K562 (cell line): ENCODE measurements at regions not wholly inside any gene's neighbourhood (a gene's known extent, or its start where the extent isn't known, plus 50 kb on each side); places are given as distances from the start of the nearest gene placed in this dataset.

Experiments
- ATAC-seq: fragments of 200-7000 bp; cut with Tn5 transposase; 3 replicates; pipeline ENCODE4 v1.9.1; 2020; ENCODE audit warnings: moderate library complexity
- BruUV-seq: library from RNA; stranded (reverse); fragments of 400-500 nt; replicated peaks from 2 replicates; lab custom pipeline; 2021; lab: Mats Ljungman, UMichigan
- CTCF ChIA-PET: fragments of 300-600 bp; formaldehyde crosslinking; extraction: SDS; loops from one replicate; lab custom pipeline; 2021; ENCODE audit warnings: low intra/inter-chr PET ratio; lab: Yijun Ruan, JAX
- POLR2A ChIA-PET: fragments of 300-600, 350-650 bp; sonication (Branson Sonifier 250); formaldehyde crosslinking; extraction: SDS; loops from one replicate; lab custom pipeline; 2021; ENCODE audit warnings: antibody characterized with exemption, inconsistent platforms; lab: Yijun Ruan, JAX
- DNase-seq, 4 experiments: peaks; one replicate each; pipeline versions ENCODE4 v3.0.0 to v3.0.0-alpha.2; 2011 to 2018; ENCODE audit warnings: low spot score in 3 of 4, mixed read lengths in 3 of 4; ENCODE audit errors: extremely low read depth in 1 of 4
- FAIRE-seq: peaks from 2 replicates; lab custom pipeline; 2011; peaks lifted over from hg19 to GRCh38; lab: Jason Lieb, UNC
- H2AFZ ChIP-seq: 2 replicates; pipeline ENCODE4 v1.6.0; 2011; ENCODE audit warnings: low read depth, low read length, control low read depth, inconsistent platforms
- H3K27ac ChIP-seq: fragments of 200-600 bp; 3 replicates; pipeline ENCODE4 v1.8.0; 2011; ENCODE audit warnings: low read depth, mild to moderate bottlenecking, control low read depth, inconsistent platforms, low read length, moderate library complexity, mixed read lengths; ENCODE audit errors: extremely low read depth
- H3K27me3 ChIP-seq, 2 experiments: fragments of 300-600 bp in 1 of 2; 2 replicates in 1 of 2; 3 replicates in 1 of 2; pipeline versions ENCODE4 v1.6.0 to v1.8.0; 2011; ENCODE audit warnings: inconsistent platforms in 2 of 2, low read length in 2 of 2, mild to moderate bottlenecking in 1 of 2, mixed read lengths in 1 of 2, moderate library complexity in 1 of 2; ENCODE audit not compliant: control insufficient read depth in 2 of 2, insufficient read depth in 2 of 2
- H3K36me3 ChIP-seq: fragments of 300-600 bp; 3 replicates; pipeline ENCODE4 v1.8.0; 2011; ENCODE audit warnings: mild to moderate bottlenecking, low read length, inconsistent platforms; ENCODE audit not compliant: control insufficient read depth, insufficient read depth
- H3K4me1 ChIP-seq, 2 experiments: fragments of 200-600 bp in 1 of 2; replicated peaks in 1 of 2; 2 replicates in 1 of 2; 3 replicates in 1 of 2; pipeline versions ENCODE4 v1.5.1 to v1.8.0; 2011; ENCODE audit warnings: inconsistent platforms in 2 of 2, low read length in 2 of 2, mild to moderate bottlenecking in 1 of 2, mixed read lengths in 1 of 2, moderate library complexity in 1 of 2; ENCODE audit not compliant: control insufficient read depth in 2 of 2, insufficient read depth in 2 of 2
- H3K4me2 ChIP-seq: 2 replicates; pipeline ENCODE4 v1.6.1; 2011; ENCODE audit warnings: low read length, control low read depth, inconsistent platforms, mixed read lengths; ENCODE audit not compliant: insufficient read depth
- H3K4me3 ChIP-seq: fragments of 200-600 bp; sonication (generic), shearing (Covaris generic); 2 replicates; pipeline ENCODE4 v1.5.1; 2016; ENCODE audit warnings: control low read depth, inconsistent platforms
- H3K79me2 ChIP-seq: fragments of 200-600 bp; 3 replicates; pipeline ENCODE4 v1.8.0; 2011; ENCODE audit warnings: low read length, inconsistent platforms; ENCODE audit not compliant: control insufficient read depth, insufficient read depth
- H3K9ac ChIP-seq, 2 experiments: 2 replicates each; pipeline versions ENCODE4 v1.6.0 to v1.6.1; 2011; ENCODE audit warnings: low read depth in 2 of 2, low read length in 2 of 2, control low read depth in 1 of 2, inconsistent platforms in 1 of 2, mild to moderate bottlenecking in 1 of 2, mixed read lengths in 1 of 2; ENCODE audit not compliant: insufficient read depth in 1 of 2
- H3K9me1 ChIP-seq: one replicate; pipeline ENCODE4 v1.6.0; 2011; ENCODE audit warnings: inconsistent platforms, mild to moderate bottlenecking, low read length, moderate library complexity; ENCODE audit not compliant: control insufficient read depth, insufficient read depth
- H3K9me3 ChIP-seq: replicated peaks from 2 replicates; pipeline ENCODE4 v1.5.1; 2011; ENCODE audit warnings: low read depth, low read length, inconsistent platforms; ENCODE audit not compliant: control insufficient read depth, insufficient read depth
- H4K20me1 ChIP-seq: replicated peaks from 2 replicates; pipeline ENCODE4 v1.6.1; 2011; ENCODE audit warnings: low read length, inconsistent platforms, mixed read lengths; ENCODE audit not compliant: control insufficient read depth, insufficient read depth
- AFF1 ChIP-seq, 2 experiments: fragments of 450-650 bp; IDR thresholded peaks; 2 replicates each; pipeline ENCODE4 v1.6.1; 2018; ENCODE audit warnings: mild to moderate bottlenecking in 2 of 2, low read depth in 1 of 2; ENCODE audit not compliant: partially characterized antibody in 2 of 2
- BHLHE40 ChIP-seq: IDR thresholded peaks from 2 replicates; pipeline ENCODE4 v1.6.1; 2011; ENCODE audit warnings: low read length, improper control_type of control experiment
- CCAR2 ChIP-seq: fragments of 200-400 bp; formaldehyde crosslinking; IDR thresholded peaks from 2 replicates; pipeline ENCODE4 v1.6.1; 2017; ENCODE audit warnings: mild to moderate bottlenecking, low read depth, low read length
- EGR1 ChIP-seq: fragments of 450-650 bp; conservative IDR thresholded peaks from 2 replicates; pipeline ENCODE4 v1.6.1; 2017; ENCODE audit warnings: mild to moderate bottlenecking
- HNRNPH1 ChIP-seq: fragments of 200-400 bp; formaldehyde crosslinking; optimal IDR thresholded peaks from 2 replicates; pipeline ENCODE3; 2017; ENCODE audit warnings: low read depth, mild to moderate bottlenecking, low read length, moderate library complexity
- HNRNPL ChIP-seq: fragments of 200-400 bp; formaldehyde crosslinking; IDR thresholded peaks from 2 replicates; pipeline ENCODE4 v1.6.1; 2017; ENCODE audit warnings: low read depth, mild to moderate bottlenecking, low read length
- KLF13 ChIP-seq: fragments of 450-650 bp; IDR thresholded peaks from 2 replicates; pipeline ENCODE4 v1.6.1; 2016; ENCODE audit warnings: missing genetic modification characterization, low read depth, mild to moderate bottlenecking, missing compliant biosample characterization, moderate library complexity, borderline replicate concordance
- NFYB ChIP-seq: IDR thresholded peaks from 2 replicates; pipeline ENCODE4 v1.6.1; 2011; ENCODE audit warnings: mild to moderate bottlenecking, moderate library complexity; ENCODE audit not compliant: insufficient read length; ENCODE audit errors: extremely low read depth
- POLR2G ChIP-seq: fragments of 200-400 bp; formaldehyde crosslinking; IDR thresholded peaks from 2 replicates; pipeline ENCODE4 v1.6.1; 2017; ENCODE audit warnings: low read depth, mild to moderate bottlenecking, antibody characterized with exemption, low read length, moderate library complexity
- POLR3A ChIP-seq: IDR thresholded peaks from 2 replicates; pipeline ENCODE4 v1.6.1; 2011; ENCODE audit warnings: borderline replicate concordance, mild to moderate bottlenecking, moderate library complexity; ENCODE audit not compliant: insufficient read length, insufficient read depth; ENCODE audit errors: extremely low read depth
- PRDM10 ChIP-seq: fragments of 450-650 bp; IDR thresholded peaks from 2 replicates; pipeline ENCODE4 v1.6.1; 2018; ENCODE audit not compliant: partially characterized antibody
- ZNF282 ChIP-seq: sonication (generic); formaldehyde crosslinking; IDR thresholded peaks from 2 replicates; pipeline ENCODE4 v1.8.1; 2023; ENCODE audit warnings: missing genetic modification reagents
- WGBS: fragments of 100-300 bp; shearing (Covaris generic); methylation state at CpG from one replicate; pipeline ENCODE4 v1.1.6; 2016; ENCODE audit warnings: low coverage, mixed read lengths; ENCODE audit not compliant: insufficient coverage; ENCODE audit errors: missing lambda C conversion rate; 5-methylcytosine and 5-hydroxymethylcytosine counted together
- in situ Hi-C: fragments of 300-500 bp; cut with MboI; formaldehyde crosslinking; loops from 4 replicates; pipeline ENCODE4 v1.15.0; 2018; ENCODE audit warnings: inconsistent platforms, mixed read lengths
- intact Hi-C: fragments of 100-400 bp; cut with micrococcal nuclease; formaldehyde crosslinking; loops from 2 replicates; pipeline ENCODE4 v1.14.2; 2022
- TF ChIP-seq, protein P1 (sequence below): sonication (generic); formaldehyde crosslinking; IDR thresholded peaks from 2 replicates; pipeline ENCODE4 v1.5.0; 2020; ENCODE audit warnings: missing genetic modification reagents

DNA sequence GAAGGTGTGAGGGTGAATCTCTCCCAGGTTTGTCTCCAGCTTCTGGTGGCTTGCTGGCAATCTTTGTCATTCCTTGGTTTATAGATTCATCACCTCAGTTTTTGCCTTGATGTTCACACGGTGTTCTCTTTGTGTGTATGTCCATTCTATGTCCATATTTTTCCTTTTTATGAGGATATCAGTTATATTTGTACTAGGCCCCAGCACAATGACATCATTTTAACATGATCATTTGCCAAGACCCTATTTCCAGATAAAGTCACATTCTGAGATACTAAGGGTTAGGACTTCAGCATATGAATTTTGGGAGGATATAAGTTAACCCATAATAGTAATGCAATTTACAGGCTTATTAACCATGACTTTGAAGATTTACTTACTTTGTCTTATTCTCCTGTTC, 649.0 kb downstream of the CPS1 start:
- H3K9me3 ChIP-seq: no peaks in the 10 kb centered on the region
- CTCF ChIA-PET: no interaction called here
- BruUV-seq: no TSS peak
- TF ChIP-seq PRDM10: no peak
- TF ChIP-seq HNRNPL: no peak
- TF ChIP-seq ZNF282: no peak
- no peak for TF ChIP-seq BHLHE40
- no peak for TF ChIP-seq EGR1
- TF ChIP-seq, protein P1, sequence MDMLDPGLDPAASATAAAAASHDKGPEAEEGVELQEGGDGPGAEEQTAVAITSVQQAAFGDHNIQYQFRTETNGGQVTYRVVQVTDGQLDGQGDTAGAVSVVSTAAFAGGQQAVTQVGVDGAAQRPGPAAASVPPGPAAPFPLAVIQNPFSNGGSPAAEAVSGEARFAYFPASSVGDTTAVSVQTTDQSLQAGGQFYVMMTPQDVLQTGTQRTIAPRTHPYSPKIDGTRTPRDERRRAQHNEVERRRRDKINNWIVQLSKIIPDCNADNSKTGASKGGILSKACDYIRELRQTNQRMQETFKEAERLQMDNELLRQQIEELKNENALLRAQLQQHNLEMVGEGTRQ: no peak
- TF ChIP-seq AFF1 (IDR thresholded peaks at IDR 0.05; ENCODE audit: low read depth in 1 of 2, partially characterized antibody in 2 of 2): no peak
- no peak for TF ChIP-seq NFYB
- no peak for TF ChIP-seq POLR3A
- no peak for TF ChIP-seq CCAR2
- no peak for TF ChIP-seq HNRNPH1
- TF ChIP-seq POLR2G: no peak
- TF ChIP-seq KLF13 (tag): no peak

More for the DNA sequence above, 649.0 kb downstream of the CPS1 start:
- in situ Hi-C loops (no loop called here), intact Hi-C loops (no loop called here)
- POLR2A ChIA-PET: no interaction called here
- no peak for DNase-seq
- no peak for FAIRE-seq
- Histone ChIP-seq H3K27ac (no peak overlapping the region), H3K4me1 (no peaks in the 10 kb centered on the region), H4K20me1 (no peaks in the 10 kb centered on the region), H3K4me3 (no peak overlapping the region), H3K9ac (no peak overlapping the region), H3K4me2 (no peak overlapping the region), H3K27me3 (no peaks in the 10 kb centered on the region), H3K36me3 (no peaks in the 10 kb centered on the region), H2AFZ (no peak overlapping the region), H3K9me1 (no peaks in the 10 kb centered on the region), H3K79me2 (no peaks in the 10 kb centered on the region)
- ATAC-seq: no peak
- 0% methylated on average over 1 of the region's 1 CpG for WGBS
